Stomach (tissue), 8 donors: ENCODE measurements at regions not wholly inside any gene's neighbourhood (a gene's known extent, or its start where the extent isn't known, plus 50 kb on each side); places are given as distances from the start of the nearest gene placed in this dataset.
A peak's percentile ranks its signal among the peaks of the same experiment; 100 is the strongest.

ENCODE experiments used
- DNase-seq, 2 donors: peaks; one replicate each; pipeline versions ENCODE4 v3.0.0 to v3.0.0-alpha.2; 2013 to 2019
- H3K27ac ChIP-seq, 5 donors: fragments of 200-600 bp in 4 of 5; sonication (generic) in 4 of 5; one replicate each; pipeline ENCODE4 v1.5.1; 2013 to 2019; ENCODE audit warnings: mild to moderate bottlenecking in 1 of 5, moderate library complexity in 1 of 5
- H3K27me3 ChIP-seq, 3 donors: fragments of 200-600 bp; sonication (generic); one replicate each; pipeline ENCODE4 v1.5.1; 2017 to 2019; ENCODE audit warnings: mixed run types in 1 of 3
- H3K36me3 ChIP-seq, 4 donors: fragments of 200-600 bp; sonication (generic); 1 replicate in 3 of 4; 2 replicates in 1 of 4; pipeline ENCODE4 v1.5.1; 2016 to 2019
- H3K4me1 ChIP-seq, 4 donors: fragments of 200-600 bp; sonication (generic); one replicate each; pipeline ENCODE4 v1.5.1; 2016 to 2019
- H3K4me3 ChIP-seq, 4 donors: fragments of 200-600 bp; sonication (generic) in 3 of 4; one replicate each; pipeline ENCODE4 v1.5.1; 2016 to 2019; ENCODE audit warnings: mild to moderate bottlenecking in 1 of 4
- H3K9me3 ChIP-seq, 4 donors: fragments of 200-600 bp; sonication (generic); one replicate each; pipeline ENCODE4 v1.5.1; 2016 to 2019
- CTCF ChIP-seq, 7 experiments: fragments of 450-650 bp in 4 of 7; fragments of 200-600 bp in 3 of 7; sonication (generic) in 3 of 7; IDR thresholded peaks; one replicate each; pipeline ENCODE4 v1.5.1; 2016 to 2019; ENCODE audit warnings: antibody characterized with exemption in 7 of 7, control low read depth in 2 of 7, mild to moderate bottlenecking in 1 of 7
- EP300 ChIP-seq: sonication (generic); formaldehyde crosslinking; IDR thresholded peaks from one replicate; pipeline ENCODE4 v1.6.1; 2017; ENCODE audit warnings: antibody characterized with exemption
- POLR2A ChIP-seq, 4 donors: fragments of 450-650 bp; IDR thresholded peaks; one replicate each; pipeline ENCODE4 v1.6.1; 2016; ENCODE audit warnings: antibody characterized with exemption in 4 of 4, control low read depth in 2 of 4, mild to moderate bottlenecking in 1 of 4, moderate library complexity in 1 of 4
- POLR2AphosphoS5 ChIP-seq, 3 donors: sonication (generic); formaldehyde crosslinking; IDR thresholded peaks; one replicate each; pipeline ENCODE4 v1.6.1; 2016; ENCODE audit warnings: antibody characterized with exemption in 3 of 3
- WGBS, 5 donors: extraction: QIAGEN DNeasy Blood & Tissue Kit in 3 of 5; methylation state at CpG; one replicate each; pipeline versions ENCODE4 v1.1.5 to v1.1.7; 2013 to 2018; 5-methylcytosine and 5-hydroxymethylcytosine counted together
- intact Hi-C: fragments of 100-400 bp; cut with DNase I; formaldehyde crosslinking; loops from one replicate; pipeline ENCODE4 v1.15.1; 2023; ENCODE audit warnings: low total_unique reads
- donor health status: healthy with polysubstance abuse.
- donor health status: Bipolar disorder and iron deficiency.
- donor health status: healthy.

- H3K27me3 ChIP-seq, result no peaks in the 10 kb centered on the region
- TF ChIP-seq CTCF (IDR thresholded peaks at IDR 0.05), result no peak
- peak; percentile 16 to 84 (median 34) for TF ChIP-seq POLR2AphosphoS5 (IDR thresholded peaks at IDR 0.05)
- no peak for TF ChIP-seq POLR2A (IDR thresholded peaks at IDR 0.05)
- TF ChIP-seq EP300, result peak; percentile 78
- H3K4me3 ChIP-seq, result no peak overlapping the region
- intact Hi-C loops, result no loop called here
- peak in 1 of 2 donors; percentile 90 for DNase-seq
- 12 to 20% (median 15%) methylated on average over 6 of the region's 6 CpGs for WGBS, 5 donors
- no peaks in the 10 kb centered on the region for H3K36me3 ChIP-seq
- peaks cover 0 to 24% (median 4%) of the 10 kb centered on the region in 4 donors for H3K4me1 ChIP-seq
- H3K9me3 ChIP-seq, result no peaks in the 10 kb centered on the region
- peak overlapping the region in 4 of 5 donors; percentile 5 to 60 (median 48) for H3K27ac ChIP-seq
Observed at GRCh38 chr6:165876588-165876987, 213.5 kb upstream of the PDE10A start.

GRCh38 chr6:165875946-165876345 lies 212.9 kb upstream of the PDE10A start:
- Histone ChIP-seq H3K4me1 (peaks cover 0 to 24% (median 4%) of the 10 kb centered on the region in 4 donors), H3K36me3 (no peaks in the 10 kb centered on the region), H3K27me3 (no peaks in the 10 kb centered on the region), H3K4me3 (no peak overlapping the region), H3K27ac (peak overlapping the region in 1 of 5 donors; percentile 60), H3K9me3 (no peaks in the 10 kb centered on the region)
- intact Hi-C loops, result no loop called here
- WGBS, 5 donors, result 64 to 85% (median 71%) methylated on average over 1 of the region's 1 CpG
- TF ChIP-seq CTCF (IDR thresholded peaks at IDR 0.05), result no peak
- DNase-seq, result no peak

GRCh38 chr6:165873976-165874375 lies 210.9 kb upstream of the PDE10A start:
- TF ChIP-seq POLR2AphosphoS5 (IDR thresholded peaks at IDR 0.05) (no peak), CTCF (IDR thresholded peaks at IDR 0.05) (no peak), EP300 (no peak), POLR2A (IDR thresholded peaks at IDR 0.05) (no peak)
- Histone ChIP-seq H3K9me3 (peaks cover 0 to 11% (median 3%) of the 10 kb centered on the region in 4 donors), H3K27ac (no peak overlapping the region), H3K4me3 (no peak overlapping the region), H3K27me3 (no peaks in the 10 kb centered on the region), H3K4me1 (peaks cover 0 to 24% (median 4%) of the 10 kb centered on the region in 4 donors), H3K36me3 (no peaks in the 10 kb centered on the region)
- intact Hi-C loops, result no loop called here
- WGBS, 5 donors, result 72 to 82% (median 78%) methylated on average over 2 of the region's 2 CpGs
- no peak for DNase-seq

GRCh38 chr6:165872811-165873210 lies 209.8 kb upstream of the PDE10A start:
- no peak overlapping the region for H3K4me3 ChIP-seq
- no peaks in the 10 kb centered on the region for H3K27me3 ChIP-seq
- peaks cover 0 to 13% (median 3%) of the 10 kb centered on the region in 4 donors for H3K9me3 ChIP-seq
- H3K36me3 ChIP-seq, result no peaks in the 10 kb centered on the region
- intact Hi-C loops, result no loop called here
- peaks cover 0 to 19% (median 4%) of the 10 kb centered on the region in 4 donors for H3K4me1 ChIP-seq
- TF ChIP-seq EP300, result no peak
- TF ChIP-seq POLR2AphosphoS5 (IDR thresholded peaks at IDR 0.05), result no peak
- no peak for TF ChIP-seq POLR2A (IDR thresholded peaks at IDR 0.05)
- TF ChIP-seq CTCF (IDR thresholded peaks at IDR 0.05), result no peak
- WGBS, 5 donors, result 74 to 92% (median 81%) methylated on average over 4 to 5 of the region's 5 CpGs
- no peak overlapping the region for H3K27ac ChIP-seq
- no peak for DNase-seq
